ENCODE measurements at regions not wholly inside any gene's neighbourhood (a gene's known extent, or its start where the extent isn't known, plus 50 kb on each side); places are given as distances from the start of the nearest gene placed in this dataset.

GRCh38 chrX:14476205-14476604, 53.1 kb upstream of the GLRA2 start:
- DNase-seq, result no peak

GRCh38 chrX:14449773-14450172, 79.6 kb upstream of the GLRA2 start:
- DNase-seq, result no peak

DNA sequence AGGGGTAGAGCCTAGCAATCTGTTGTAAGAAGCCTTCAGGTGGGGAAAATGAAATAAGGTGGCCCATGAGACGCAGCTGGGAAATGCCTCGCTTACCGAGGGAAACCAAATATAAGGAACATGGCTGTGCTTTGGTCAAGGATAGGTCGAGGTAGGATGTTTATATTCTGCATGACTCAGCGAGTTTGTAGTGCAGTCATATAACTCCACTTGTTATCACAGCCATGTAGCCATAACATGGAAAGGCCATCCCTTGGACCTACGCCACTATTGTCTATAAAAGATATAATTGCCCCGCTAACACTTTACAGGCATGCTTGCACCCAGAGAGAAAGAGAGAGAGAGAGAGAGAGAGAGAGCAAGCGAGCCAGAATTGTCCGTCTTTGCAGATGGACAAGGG, 80.9 kb upstream of the GLRA2 start:
- DNase-seq, result no peak

- DNase-seq, result no peak
These were observed 89.2 kb upstream of the GLRA2 start for GRCh38 chrX:14440106-14440505.

- no peak for DNase-seq
These were observed 101.7 kb upstream of the GLRA2 start for GRCh38 chrX:14427614-14428013.

DNA sequence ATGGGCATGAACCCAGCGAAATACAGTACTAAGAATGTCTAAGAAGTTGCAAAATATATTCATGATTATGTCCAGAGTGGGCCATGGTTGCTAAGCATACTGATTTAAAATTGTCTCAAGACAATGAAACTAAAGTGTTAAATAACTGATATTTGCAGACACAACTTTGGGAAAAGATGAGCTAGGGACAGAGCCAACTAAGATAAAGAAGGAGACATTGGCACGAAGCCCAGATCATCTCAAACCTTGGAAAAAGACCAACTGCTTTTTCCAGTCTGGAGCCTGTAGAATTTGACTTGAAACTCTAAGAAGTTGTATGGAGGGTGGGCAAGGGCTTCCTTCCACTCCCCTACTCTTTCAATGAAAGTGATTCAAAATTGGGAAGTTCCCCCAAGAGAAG, 108.5 kb upstream of the GLRA2 start:
- DNase-seq, result no peak

GRCh38 chrX:14412686-14413085, 116.7 kb upstream of the GLRA2 start:
- DNase-seq, result no peak

DNA sequence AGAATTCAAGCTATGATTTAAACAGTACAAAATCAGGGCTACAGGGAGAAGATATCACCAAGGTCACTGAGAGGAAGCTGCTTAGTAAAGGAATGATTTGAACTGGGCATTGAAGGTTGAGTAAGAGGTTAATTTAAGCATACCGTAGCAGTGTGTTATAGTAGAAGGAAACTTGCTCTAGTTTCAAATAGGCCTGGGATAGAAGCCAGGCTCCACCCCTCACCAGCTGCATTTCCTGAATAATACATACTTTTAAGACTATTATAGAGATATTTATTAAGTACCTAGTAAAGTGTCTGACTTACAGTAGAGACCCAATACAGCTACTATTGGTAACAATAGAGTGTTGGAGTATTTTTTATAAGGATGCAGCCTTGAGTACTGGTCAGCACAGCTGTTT, 118.0 kb upstream of the GLRA2 start:
- no peak for DNase-seq

DNA sequence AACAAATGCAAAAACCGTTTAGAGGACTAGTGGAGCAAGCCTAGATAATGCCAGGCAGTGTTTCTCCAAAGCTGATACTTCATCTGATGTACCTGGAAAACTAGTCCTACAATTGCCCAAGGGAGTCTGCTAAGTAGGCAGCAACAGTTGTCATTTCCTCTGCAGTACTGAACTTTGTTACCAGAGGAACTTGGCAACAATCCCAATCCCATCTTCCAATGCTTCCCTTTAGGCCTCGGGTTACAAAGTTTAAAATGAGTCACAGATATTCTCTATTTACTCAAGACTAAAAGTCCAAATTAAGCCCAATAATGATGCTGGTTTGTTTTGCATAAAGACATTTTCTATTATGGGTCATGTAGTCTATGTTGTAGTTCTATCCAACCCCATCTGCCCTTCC, 120.0 kb upstream of the GLRA2 start:
- DNase-seq, result no peak

DNA sequence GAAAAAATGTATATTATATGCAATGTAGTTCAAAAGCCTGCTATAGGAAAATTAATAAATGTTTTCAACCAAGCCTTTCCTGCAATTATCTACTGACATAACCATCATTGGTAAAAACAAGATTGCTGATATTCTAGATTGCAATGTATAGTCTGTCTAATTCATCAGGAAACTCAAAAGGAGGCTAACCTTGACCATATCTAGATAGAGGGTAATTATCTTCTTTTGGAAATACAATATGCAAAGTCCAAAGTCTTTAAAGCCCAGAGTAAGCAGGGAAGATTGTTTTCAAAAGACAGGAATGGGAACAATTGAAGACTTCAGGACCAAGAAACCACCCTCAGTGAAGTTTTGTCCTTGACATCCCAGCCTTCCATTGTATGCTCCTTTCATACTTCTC, 123.1 kb upstream of the GLRA2 start:
- DNase-seq, result no peak

DNA sequence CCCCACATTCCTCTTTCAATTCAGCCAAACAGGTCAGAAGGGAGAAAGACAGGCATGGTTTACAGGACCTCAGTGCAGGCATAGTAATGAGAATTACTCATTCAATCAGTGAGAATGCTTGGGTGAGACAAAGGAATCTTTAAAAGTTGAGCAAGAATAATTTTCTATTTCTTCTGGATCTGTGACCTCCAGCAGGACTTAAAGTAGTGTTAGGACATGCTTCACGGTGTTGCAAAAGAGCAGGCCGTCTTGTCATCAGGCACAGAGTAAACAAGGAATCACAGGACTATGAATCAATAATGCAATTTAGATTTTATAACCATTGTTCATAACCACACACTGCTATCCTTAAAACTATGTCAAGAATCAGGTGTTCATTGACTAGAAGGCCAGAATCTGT, 130.6 kb upstream of the GLRA2 start:
- no peak for DNase-seq

GRCh38 chrX:14389682-14390081, 139.7 kb upstream of the GLRA2 start:
- DNase-seq, result no peak

DNA sequence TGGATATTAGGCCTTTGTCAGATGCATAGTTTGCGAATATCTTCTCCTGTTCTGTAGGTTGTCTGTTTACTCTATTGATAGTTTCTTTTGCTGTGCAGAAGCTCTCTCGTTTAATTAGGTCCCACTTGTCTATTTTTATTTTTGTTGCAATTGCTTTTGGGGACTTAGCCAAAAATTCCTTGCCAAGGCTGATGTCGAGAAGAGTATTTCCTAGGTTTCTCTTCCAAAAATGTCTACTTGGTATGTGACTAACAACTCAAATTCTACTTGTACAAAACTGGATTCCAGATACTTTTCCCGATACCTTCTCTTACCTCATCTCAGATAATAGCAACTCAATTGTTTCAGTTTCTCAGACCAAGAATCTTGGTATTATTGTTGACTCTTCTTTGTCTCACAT, 142.4 kb upstream of the GLRA2 start:
- no peak for DNase-seq

DNA sequence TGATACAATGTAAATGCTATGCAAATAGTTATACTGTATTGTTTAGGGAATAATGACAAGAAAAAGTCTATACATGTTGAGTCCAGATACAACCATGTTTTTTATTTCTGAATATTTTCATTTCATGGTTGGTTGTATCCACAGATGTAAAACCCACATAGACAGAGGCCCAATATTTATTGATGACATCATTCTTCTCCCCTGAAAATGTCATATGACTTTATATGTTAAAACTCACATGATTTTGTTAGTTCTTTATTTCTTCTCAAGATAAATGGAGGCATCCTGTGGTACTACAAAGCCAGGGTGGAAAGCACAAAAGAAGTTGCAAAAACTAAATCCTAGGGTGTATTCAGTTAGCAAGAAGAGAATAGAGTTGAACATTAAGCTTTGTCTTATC, 149.3 kb upstream of the GLRA2 start:
- DNase-seq, result no peak

DNA sequence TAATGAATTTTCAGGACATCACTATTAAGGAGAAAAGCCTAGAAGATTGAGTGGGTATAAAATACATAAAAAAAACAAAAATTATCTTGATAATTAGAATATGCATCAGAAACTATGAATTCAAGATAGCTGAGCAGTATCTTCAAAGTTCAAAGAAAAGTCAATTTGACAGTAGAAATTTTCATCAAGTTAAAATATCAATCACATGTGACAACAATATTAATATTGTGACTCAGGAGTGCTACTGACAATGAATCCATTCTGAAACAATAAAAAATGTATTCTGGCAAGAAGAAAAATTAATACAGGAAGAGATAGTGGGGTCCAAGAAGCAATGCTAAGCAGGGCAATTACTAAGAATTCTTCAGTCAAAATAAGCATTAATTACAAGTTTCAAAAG, 151.9 kb upstream of the GLRA2 start:
- no peak for DNase-seq

- DNase-seq, result no peak
These were observed 165.6 kb upstream of the GLRA2 start for GRCh38 chrX:14363728-14364127.

GRCh38 chrX:14362721-14363120, 166.6 kb upstream of the GLRA2 start:
- DNase-seq, result no peak

GRCh38 chrX:14361435-14361834, 167.9 kb upstream of the GLRA2 start:
- no peak for DNase-seq

DNA sequence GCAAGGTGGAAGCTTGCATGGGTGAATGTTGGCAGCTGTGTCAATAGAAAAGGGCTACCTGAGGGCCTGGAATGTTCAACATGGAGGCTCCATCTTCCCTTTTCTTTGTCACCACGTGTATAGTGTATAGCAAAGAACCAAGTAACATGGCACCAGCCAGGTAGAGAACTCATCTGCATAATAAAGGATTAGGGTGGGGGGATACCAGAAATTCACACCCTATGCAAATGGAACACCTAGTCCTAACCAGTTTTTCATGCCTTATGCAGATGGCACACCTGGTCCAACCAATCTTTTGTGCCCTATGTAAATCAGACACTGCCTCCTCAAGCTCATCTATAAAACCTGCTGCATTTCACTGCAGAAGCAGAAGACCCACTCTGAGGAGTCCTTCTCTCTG, 169.6 kb upstream of the GLRA2 start:
- DNase-seq, result no peak

GRCh38 chrX:14359316-14359715, 170.0 kb upstream of the GLRA2 start:
- no peak for DNase-seq

DNA sequence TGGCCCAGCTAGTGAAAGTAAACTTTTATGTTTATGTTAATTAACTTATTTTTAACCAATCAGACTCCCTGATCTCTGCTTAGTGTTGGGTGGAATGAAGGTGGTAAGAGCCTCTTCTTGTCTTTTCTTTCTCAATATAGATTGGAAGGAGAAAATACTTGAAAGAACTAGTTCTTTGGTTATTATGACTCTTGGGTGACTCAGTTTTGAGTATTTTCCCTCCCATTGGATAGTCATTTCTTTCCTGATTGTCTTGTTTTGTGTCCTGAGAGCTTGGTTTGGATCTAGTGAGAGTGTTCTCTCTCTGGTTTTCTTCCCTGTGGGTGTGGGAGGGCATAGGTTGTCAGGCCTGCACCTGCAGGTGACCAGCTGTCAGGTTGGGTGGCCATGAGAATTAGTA, 172.0 kb upstream of the GLRA2 start:
- DNase-seq, result no peak

DNA sequence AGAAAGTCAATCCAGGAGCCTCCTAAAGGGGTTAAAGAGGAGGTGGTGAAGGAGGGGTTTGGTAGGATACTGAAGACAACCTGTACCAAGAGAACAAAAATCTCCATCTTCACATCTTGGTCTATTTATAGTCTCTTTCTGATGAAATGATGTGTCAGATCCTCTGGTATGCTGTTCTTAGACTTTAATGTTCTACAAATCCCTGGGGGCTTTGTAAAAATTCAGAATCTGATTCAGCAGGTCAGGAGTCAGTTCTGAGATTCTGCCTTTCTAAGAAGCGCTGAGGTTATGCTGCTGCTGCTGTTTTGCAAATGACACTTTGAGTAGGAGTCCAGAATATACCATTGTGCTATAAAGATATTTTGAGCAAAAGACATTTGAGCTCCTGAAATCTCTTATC, 172.9 kb upstream of the GLRA2 start:
- no peak for DNase-seq

DNA sequence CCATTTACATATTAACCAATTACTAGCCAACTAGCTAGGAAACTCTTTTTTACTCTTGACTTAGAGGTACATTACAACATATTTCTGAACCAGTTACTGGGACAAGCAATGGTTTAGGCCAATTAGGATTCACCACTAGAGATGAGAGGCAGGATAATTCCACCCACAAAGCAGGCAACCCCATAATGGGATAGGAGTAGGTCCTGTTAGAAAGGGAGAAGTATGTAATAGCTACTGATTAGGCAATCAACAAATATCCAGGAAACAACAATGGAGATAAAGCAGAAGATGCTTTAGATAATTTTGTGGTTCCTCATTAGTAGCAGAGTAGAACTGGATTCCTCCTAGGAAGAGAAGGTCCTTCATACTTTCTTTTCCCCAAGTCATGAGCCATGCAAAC, 173.8 kb upstream of the GLRA2 start:
- DNase-seq, result no peak

DNA sequence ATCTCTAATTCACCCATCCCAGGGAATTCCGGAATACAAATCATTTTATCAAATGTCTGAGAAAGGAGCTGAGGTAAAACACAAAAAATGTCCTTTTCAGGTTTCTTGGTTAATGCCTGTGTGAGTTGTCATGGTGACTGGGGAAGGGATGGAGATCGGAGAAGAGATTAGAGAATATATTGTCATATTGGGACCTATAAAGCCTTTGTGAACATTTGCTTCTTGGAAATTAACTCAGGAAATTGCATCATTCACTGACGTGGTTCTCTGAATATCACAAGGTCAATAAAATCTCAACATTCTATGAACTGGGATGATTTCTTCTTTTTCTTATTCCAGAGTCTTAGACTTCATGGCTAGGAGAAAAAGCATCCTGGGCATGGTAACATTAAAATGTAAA, 174.8 kb upstream of the GLRA2 start:
- no peak for DNase-seq

GRCh38 chrX:14352511-14352910, 176.8 kb upstream of the GLRA2 start:
- DNase-seq, result no peak

- DNase-seq, result no peak
These were observed 177.6 kb upstream of the GLRA2 start for GRCh38 chrX:14351611-14352303.
